CD4-positive, alpha-beta T cell (primary cell): ENCODE measurements at regions not wholly inside any gene's neighbourhood (a gene's known extent, or its start where the extent isn't known, plus 50 kb on each side); places are given as distances from the start of the nearest gene placed in this dataset.
A peak's percentile ranks its signal among the peaks of the same experiment; 100 is the strongest.

Source experiments
- ATAC-seq: fragments of 200-7000 bp; cut with Tn5 transposase; one replicate; pipeline ENCODE4 v1.10.0; 2022; ENCODE audit warnings: mild to moderate bottlenecking; ENCODE audit not compliant: poor library complexity
- CTCF ChIA-PET: fragments of 350-600 bp; sonication (Branson Sonifier 250); formaldehyde crosslinking; loops from one replicate; lab custom pipeline; 2021; ENCODE audit warnings: antibody characterized with exemption, inconsistent platforms; lab: Charles Lee
- POLR2A ChIA-PET: fragments of 350-600 bp; sonication (Branson Sonifier 250); formaldehyde crosslinking; loops from one replicate; lab custom pipeline; 2021; ENCODE audit warnings: antibody characterized with exemption, inconsistent platforms; lab: Charles Lee
- DNase-seq, 14 experiments: peaks; one replicate each; pipeline ENCODE4 v3.0.0-alpha.2; 2013 to 2020; ENCODE audit warnings: mixed read lengths in 2 of 14
- H3K27ac ChIP-seq, 2 donors: one replicate each; pipeline versions ENCODE4 v1.5.1 to v1.7.0; 2013; ENCODE audit warnings: low read length in 2 of 2, low read depth in 1 of 2, mild to moderate bottlenecking in 1 of 2
- H3K27me3 ChIP-seq, 2 experiments: 1 replicate in 1 of 2; 2 replicates in 1 of 2; pipeline versions ENCODE4 v1.6.1 to v1.7.0; 2013; ENCODE audit warnings: low read length in 2 of 2, control low read depth in 1 of 2, mild to moderate bottlenecking in 1 of 2, moderate library complexity in 1 of 2; ENCODE audit not compliant: insufficient read depth in 2 of 2, control insufficient read depth in 1 of 2
- H3K36me3 ChIP-seq: one replicate; pipeline ENCODE4 v1.6.1; 2013; ENCODE audit warnings: low read length, control low read depth; ENCODE audit not compliant: insufficient read depth
- H3K4me1 ChIP-seq: one replicate; pipeline ENCODE4 v1.6.1; 2013; ENCODE audit warnings: low read length, control low read depth; ENCODE audit not compliant: insufficient read depth
- H3K4me3 ChIP-seq: one replicate; pipeline ENCODE4 v1.5.1; 2013; ENCODE audit warnings: mild to moderate bottlenecking, low read length, moderate library complexity
- H3K9me3 ChIP-seq, 2 experiments: 1 replicate in 1 of 2; 2 replicates in 1 of 2; pipeline versions ENCODE4 v1.6.1 to v1.7.0; 2013; ENCODE audit warnings: low read length in 2 of 2, mild to moderate bottlenecking in 2 of 2, control low read depth in 1 of 2, moderate library complexity in 1 of 2; ENCODE audit not compliant: control insufficient read depth in 1 of 2, insufficient read depth in 1 of 2
- H3K27ac Mint-ChIP-seq: one replicate; pipeline ENCODE4 v1.8.0; 2020; ENCODE audit warnings: mixed read lengths
- H3K27me3 Mint-ChIP-seq: one replicate; pipeline ENCODE4 v1.8.0; 2021; ENCODE audit warnings: mixed read lengths
- H3K36me3 Mint-ChIP-seq: one replicate; pipeline ENCODE4 v1.8.0; 2021; ENCODE audit warnings: low read depth, mixed read lengths
- H3K4me1 Mint-ChIP-seq: one replicate; pipeline ENCODE4 v1.8.0; 2021; ENCODE audit warnings: low read depth, mixed read lengths
- H3K4me3 Mint-ChIP-seq: one replicate; pipeline ENCODE4 v1.8.0; 2020; ENCODE audit warnings: mild to moderate bottlenecking, mixed read lengths
- H3K9me3 Mint-ChIP-seq: one replicate; pipeline ENCODE4 v1.8.0; 2020; ENCODE audit warnings: mixed read lengths
- CTCF ChIP-seq: fragments of 200-600 bp; IDR thresholded peaks from one replicate; pipeline ENCODE4 v1.8.0; 2022; ENCODE audit warnings: antibody characterized with exemption, mild to moderate bottlenecking
- intact Hi-C, 2 experiments: fragments of 100-400 bp; cut with DNase I in 1 of 2; cut with micrococcal nuclease in 1 of 2; formaldehyde crosslinking; loops; one replicate each; pipeline versions ENCODE4 v1.15.1 to v1.9.0; 2023 to 2025; cut with DNase I, micrococcal nuclease

GRCh38 chr1:101120868-101121267, 95.3 kb upstream of the DPH5 start:
- Histone ChIP-seq H3K27me3 (no peaks in the 10 kb centered on the region), H3K9me3 (no peaks in the 10 kb centered on the region), H3K36me3 (no peaks in the 10 kb centered on the region), H3K27ac (no peak overlapping the region), H3K4me1 (peaks cover 14% of the 10 kb centered on the region), H3K4me3 (no peak overlapping the region)
- POLR2A ChIA-PET, result interaction anchor here (0.8 to 2.3 kb wide), 5 partner anchors 8 to 117 kb away, joined by 3 to 17 read pairs (median 4); partner anchors contain the start of gene S1PR1
- Mint-ChIP-seq H3K36me3 (no peaks in the 10 kb centered on the region), H3K27ac (peak overlapping the region; percentile 85), H3K4me1 (peaks cover 71% of the 10 kb centered on the region), H3K4me3 (peak overlapping the region; percentile 65), H3K27me3 (no peaks in the 10 kb centered on the region), H3K9me3 (peaks cover 4% of the 10 kb centered on the region)
- no peak for DNase-seq
- no peak for TF ChIP-seq CTCF
- intact Hi-C loops, result loop anchor here in 1 of 2 experiments (1.0 kb wide), 1 partner anchor 9 kb away; no protein-coding TSS in a partner anchor
- ATAC-seq, result peak; percentile 76
- CTCF ChIA-PET, result interaction anchor here (1.1 to 1.7 kb wide), 4 partner anchors 9 to 167 kb away, joined by 4 to 6 read pairs (median 5); no protein-coding TSS in a partner anchor

GRCh38 chr1:101119289-101119688, 93.7 kb upstream of the DPH5 start:
- POLR2A ChIA-PET, result no interaction called here
- ATAC-seq, result no peak
- Histone ChIP-seq H3K27ac (no peak overlapping the region), H3K4me1 (peaks cover 8% of the 10 kb centered on the region), H3K27me3 (no peaks in the 10 kb centered on the region), H3K4me3 (no peak overlapping the region), H3K9me3 (no peaks in the 10 kb centered on the region), H3K36me3 (no peaks in the 10 kb centered on the region)
- Mint-ChIP-seq H3K9me3 (peaks cover 2% of the 10 kb centered on the region), H3K4me3 (no peak overlapping the region), H3K4me1 (peaks cover 62% of the 10 kb centered on the region), H3K27ac (peak overlapping the region; percentile 50), H3K36me3 (no peaks in the 10 kb centered on the region), H3K27me3 (no peaks in the 10 kb centered on the region)
- intact Hi-C loops, result loop anchor here in 1 of 2 experiments (5.0 kb wide), 1 partner anchor 118 kb away; the partner anchor contains the start of gene S1PR1
- DNase-seq, result no peak
- CTCF ChIA-PET, result interaction anchor here (0.9 kb wide), 1 partner anchor 46 kb away, joined by 3 read pairs; no protein-coding TSS in a partner anchor
- TF ChIP-seq CTCF, result no peak

GRCh38 chr1:101116006-101116405, 90.4 kb upstream of the DPH5 start:
- POLR2A ChIA-PET, result interaction anchor here (1.0 to 2.1 kb wide), 3 partner anchors 11 to 119 kb away, joined by 3 to 7 read pairs (median 4); no protein-coding TSS in a partner anchor
- H3K27ac ChIP-seq, result no peak overlapping the region
- H3K4me1 Mint-ChIP-seq, result peaks cover 49% of the 10 kb centered on the region
- H3K27me3 ChIP-seq, result no peaks in the 10 kb centered on the region
- DNase-seq, result no peak
- no peak overlapping the region for H3K4me3 ChIP-seq
- peaks cover 2% of the 10 kb centered on the region for H3K9me3 Mint-ChIP-seq
- no peaks in the 10 kb centered on the region for H3K36me3 ChIP-seq
- H3K36me3 Mint-ChIP-seq, result no peaks in the 10 kb centered on the region
- no peak for ATAC-seq
- H3K4me1 ChIP-seq, result peaks cover 6% of the 10 kb centered on the region
- peak overlapping the region; percentile 59 for H3K27ac Mint-ChIP-seq
- H3K27me3 Mint-ChIP-seq, result no peaks in the 10 kb centered on the region
- no peak overlapping the region for H3K4me3 Mint-ChIP-seq
- intact Hi-C loops, result loop anchor here in 1 of 2 experiments (5.0 kb wide), 1 partner anchor 121 kb away; the partner anchor contains the start of gene S1PR1
- CTCF ChIA-PET, result interaction anchor here (0.9 to 3.4 kb wide), 2 partner anchors 123 to 173 kb away, joined by 3 to 14 read pairs; no protein-coding TSS in a partner anchor
- H3K9me3 ChIP-seq, result no peaks in the 10 kb centered on the region
- TF ChIP-seq CTCF, result no peak
